Eye (tissue), 1 donor: ENCODE measurements at regions not wholly inside any gene's neighbourhood (a gene's known extent, or its start where the extent isn't known, plus 50 kb on each side); places are given as distances from the start of the nearest gene placed in this dataset.
A peak's percentile ranks its signal among the peaks of the same experiment; 100 is the strongest.

Source experiments
- DNase-seq: peaks from one replicate; pipeline ENCODE4 v3.0.0-alpha.2; 2015

DNA sequence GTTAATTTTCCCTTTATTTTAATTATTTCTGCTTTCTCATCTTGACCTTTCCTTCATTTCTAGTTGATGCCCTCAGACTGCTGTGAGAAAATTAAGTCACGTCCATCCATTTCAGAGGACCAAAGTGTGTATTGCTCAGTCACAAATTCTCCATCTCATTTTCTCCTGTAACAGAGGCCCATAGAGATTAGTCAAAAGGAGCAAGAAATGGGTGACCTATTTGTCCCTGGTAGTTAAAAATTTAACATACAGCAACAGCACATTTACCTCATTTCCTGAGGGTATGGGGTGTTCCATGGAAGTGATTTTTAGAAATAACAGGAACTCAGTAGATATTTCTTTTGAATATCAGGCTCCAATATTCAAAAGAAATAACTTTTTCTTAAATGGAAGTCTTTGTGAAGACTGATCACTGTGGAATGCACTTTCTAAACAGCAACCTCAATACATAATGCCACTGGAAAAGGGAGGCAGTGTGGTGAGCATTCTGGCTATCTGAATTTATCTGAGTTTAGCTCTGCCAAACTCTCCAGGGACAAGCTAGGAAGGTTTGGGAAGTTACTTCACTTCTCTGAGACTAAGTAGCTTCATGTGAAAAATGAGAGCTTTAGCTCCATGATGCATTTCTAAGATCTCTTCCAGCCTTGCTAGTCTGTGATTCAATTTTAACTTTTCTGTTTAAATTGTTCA is 808.2 kb downstream of the SQOR start:
- DNase-seq, result no peak

DNA sequence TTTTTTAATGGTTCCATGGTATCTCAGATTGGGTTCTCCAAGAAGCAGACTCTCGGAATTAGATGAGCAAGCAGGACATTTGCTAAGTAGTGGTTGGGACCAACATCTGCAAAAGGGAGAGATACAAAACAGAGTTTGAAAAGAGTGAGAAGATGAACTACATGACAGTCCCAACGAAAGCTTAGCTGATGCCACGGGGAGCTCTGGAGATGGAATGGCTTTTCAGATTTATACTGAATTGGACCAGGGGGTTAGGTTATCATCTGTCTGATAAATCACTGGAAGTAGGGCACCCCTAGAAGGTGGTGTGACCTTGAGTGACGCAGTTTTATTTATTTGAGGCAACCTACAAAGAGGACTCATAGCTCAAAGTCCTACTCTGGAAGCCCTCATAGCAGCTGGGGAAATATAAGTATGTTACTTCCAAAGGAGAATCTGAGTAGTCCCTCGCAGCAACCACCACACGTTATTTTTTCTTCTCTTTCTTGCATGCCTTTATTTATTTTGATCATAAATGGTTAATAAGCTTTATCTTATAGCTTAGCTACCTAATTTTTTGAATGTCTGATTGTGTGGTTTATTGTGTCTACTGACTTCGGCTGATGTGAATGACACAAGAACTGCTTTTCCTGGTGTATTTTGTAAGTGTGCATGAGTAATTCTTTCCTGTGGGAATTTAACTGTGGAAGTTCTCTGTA is 815.4 kb downstream of the SQOR start:
- DNase-seq, result no peak

DNA sequence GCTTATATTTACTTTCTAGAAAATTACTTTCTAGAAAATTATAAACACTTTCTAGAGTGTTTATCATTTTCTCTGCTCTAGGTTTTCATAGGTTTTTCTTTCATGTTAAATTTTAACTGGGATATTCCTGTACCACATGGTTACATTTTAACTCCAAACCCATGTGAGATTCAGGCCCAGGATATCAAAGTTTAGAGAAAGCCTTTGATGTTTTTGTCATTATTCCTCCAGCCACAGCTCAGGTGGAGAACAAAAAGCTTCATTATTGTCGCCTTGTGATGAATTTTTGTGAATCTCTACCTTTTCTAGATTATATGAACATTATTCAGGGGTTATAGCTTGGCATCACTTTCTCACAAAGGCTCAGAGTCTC is 816.0 kb downstream of the SQOR start:
- DNase-seq, result no peak

DNA sequence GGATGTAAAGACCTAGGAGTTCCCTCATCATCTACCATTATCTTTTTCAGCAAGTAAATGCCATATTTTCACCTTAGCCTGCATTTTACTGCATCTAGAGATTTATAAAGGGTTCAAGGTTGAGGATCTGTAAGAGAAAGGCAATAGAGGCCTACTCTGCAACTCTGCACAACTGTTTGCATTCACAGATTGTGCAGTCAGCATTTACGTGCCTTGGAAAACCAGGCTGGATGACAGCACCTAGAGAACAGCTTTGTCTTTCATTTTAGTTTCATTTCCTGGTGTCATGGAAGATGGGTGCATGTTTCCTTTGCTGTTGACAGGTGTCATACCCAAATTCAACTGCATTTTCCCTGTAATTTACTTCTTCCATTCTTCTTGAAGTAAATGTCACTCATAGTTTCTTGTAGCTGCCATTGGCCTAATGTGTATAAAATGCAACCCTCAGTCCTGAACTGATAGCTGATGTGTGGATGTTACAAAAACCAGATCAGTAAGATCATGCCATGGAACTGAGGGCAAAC is 817.5 kb downstream of the SQOR start:
- no peak for DNase-seq

DNA sequence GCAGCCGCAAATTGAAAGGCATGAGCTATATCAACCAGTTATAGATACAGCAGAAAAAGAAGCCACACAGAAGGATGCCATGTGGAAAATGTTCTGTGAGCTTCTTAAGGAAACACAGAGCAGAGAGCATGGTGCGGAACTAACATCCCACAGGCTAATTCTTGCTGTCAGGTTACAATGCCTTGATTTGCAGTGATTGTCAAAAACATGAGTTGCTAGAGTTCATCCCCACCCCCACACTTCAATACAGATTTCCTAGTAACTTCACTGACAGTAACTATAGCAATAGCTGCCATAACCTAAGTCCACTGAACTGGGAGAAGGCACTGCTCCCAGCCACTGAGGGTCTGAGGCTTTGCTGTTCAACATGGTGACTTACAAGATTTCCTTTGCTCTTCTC is 821.6 kb downstream of the SQOR start:
- DNase-seq, result peak; percentile 86

DNA sequence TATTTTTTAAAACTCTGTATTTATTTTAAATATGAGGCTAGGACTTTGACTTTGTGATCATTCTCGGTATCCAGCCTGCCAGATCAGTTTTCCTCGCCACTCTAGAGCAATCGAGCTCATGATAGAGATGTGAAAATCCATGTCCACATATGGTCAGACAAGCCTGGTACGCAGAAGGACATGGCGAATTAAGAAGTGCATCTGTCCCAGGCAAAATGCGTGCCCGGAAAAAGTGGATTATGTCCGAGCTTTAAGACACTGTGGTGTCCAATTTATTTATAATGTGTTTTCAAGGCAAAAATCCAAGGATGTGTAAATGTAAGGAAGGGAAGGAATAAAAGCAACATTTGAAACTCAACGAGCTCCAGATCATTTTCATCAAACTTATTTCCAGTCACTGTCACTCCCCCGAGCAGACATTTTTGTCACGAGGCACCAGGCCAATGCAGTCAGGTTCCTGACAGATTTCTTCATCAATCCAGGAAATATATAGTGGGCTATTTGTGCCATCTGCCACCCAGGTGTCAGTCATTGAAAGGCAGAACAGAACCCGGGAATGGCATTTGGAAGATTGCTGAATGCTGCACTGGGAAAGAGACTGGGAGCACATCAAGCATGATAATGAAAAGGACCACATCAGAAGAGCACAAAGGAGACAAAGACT is 825.7 kb downstream of the SQOR start:
- no peak for DNase-seq

DNA sequence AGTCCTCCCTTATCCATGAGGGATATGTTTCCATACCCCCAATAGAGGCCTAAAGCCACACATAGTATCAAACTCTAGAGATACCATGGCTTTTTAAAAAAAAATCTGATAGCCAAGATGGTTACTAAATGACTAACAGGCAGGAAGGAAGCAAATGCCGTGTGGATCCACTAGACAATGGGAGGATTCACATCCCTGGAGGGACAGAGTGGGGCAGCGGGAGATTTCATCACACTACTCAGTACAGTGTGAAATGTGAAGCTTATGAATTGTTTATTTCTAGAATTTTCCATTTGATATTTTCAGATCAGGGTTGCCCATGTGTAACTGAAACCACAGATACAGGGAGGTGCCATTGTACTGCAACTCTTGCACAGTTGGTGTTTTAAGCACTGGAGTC is 826.6 kb downstream of the SQOR start:
- no peak for DNase-seq

DNA sequence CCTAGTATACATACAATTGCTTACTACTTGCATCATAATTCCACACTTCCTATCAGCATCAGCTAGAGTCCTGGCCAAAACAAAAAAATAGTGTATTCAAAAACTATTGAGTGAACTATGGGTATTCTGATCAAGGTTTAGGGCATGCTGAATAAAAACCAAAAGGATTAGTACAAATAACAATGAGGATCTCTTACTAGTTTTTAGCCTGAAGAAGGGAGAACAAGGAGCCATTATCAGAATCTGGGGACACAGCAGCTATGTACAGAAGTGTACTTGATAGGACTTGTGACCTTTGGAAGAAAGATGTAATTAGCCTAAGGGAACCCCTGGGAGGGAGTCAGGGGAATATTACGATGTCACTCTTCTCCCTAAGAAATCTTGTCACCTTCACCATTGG is 832.2 kb downstream of the SQOR start:
- DNase-seq, result no peak

DNA sequence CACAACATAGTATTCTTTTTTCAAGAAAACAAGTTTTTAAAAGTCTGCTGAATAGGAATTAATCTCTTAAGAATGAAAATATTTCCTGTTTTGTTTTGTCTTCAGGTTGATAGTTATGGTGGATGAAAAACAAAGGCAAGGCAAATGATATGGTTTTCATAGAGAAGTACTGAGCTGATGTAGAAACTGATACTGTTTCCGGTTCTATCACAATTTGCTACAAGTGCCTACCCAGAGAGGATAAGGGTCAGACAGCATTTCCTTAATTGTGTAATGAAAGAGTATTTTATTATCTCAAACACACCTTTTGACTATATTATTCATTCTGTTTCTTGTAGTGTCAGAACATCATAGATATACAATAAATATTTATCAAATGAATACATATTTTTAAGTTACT is 836.3 kb downstream of the SQOR start:
- DNase-seq, result no peak

DNA sequence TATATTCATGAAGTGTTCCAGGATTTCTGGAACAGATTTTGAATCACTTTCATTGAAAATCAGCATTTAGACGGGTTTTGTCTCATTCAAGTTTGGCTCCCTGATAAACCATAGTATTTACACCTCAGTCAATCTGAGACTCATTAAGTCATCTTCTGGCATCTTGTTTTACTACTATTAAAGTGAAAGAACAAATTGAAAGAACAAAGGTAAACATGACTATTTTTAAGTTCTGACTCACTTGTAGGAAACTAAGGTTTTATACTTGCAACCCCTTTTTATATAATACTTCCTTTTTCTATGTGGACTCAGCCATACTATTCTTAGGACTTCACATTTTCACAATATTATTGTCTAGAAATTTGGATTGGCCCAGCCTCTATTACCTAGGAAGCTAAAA is 854.4 kb downstream of the SQOR start:
- DNase-seq, result no peak

DNA sequence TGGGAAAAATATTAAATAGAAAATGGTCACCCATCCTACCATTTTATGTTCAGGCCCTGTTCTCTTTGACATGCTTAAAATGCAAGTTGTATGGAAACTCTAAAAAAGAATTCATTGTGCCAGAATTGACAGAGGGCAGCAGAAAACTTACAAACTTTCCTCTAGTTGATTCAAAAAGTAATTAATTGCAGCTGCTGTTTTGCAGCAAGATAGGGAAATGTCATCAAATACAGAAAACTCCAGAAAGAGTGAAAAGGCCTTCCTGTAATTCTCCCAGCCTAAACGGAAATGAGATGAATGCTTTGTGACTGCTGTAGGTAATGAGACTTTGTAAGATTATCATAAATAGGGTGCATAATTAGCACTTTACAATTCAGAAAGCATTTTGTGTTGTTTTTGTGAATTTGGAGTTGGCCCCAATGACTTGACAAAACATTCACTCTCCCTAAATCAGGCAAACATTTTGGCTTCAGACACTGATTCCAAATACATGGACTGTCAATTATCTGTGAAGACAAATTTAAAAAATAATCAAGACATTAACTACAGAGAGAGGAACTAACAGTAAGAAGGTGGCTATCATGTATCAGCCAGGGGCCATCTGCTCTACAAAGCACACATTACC is 861.8 kb downstream of the SQOR start:
- no peak for DNase-seq

DNA sequence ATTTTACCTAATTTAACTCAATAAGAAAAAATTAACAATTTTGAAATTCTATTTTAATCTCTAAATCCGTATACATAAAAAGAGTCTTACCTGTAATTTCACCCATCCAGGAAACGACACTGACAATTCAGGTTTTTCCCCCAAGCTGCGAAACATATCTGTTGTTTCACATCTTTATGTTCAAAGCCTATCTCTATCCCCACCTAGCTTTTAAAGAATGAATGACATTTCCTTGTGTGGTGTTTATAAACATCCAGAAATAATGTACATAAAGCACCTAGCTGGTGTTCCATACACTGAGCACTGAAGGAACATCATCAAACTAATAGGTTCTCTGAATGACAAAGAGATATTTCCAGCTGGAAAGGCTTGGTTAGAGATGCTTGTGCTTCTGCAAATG is 867.8 kb downstream of the SQOR start:
- DNase-seq, result peak; percentile 5

DNA sequence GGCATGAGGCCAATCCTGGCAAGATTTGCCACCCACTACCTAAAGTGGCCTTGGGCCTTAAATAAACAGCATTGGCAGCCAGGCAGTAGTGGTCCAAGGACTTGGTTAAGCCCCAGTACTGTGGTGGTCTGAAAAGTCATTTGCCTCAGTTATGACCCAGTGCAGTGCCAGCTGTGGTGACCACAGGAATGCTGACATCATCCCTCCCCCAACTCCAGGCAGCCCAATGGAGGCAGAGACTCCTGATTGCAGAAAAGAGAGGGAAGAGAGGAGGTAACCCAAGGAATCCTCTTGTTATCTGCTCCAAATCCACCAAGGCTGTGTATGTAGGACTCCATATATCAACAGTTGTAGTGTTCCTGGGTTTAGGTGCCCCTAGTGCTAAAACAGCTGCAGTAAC is 883.6 kb downstream of the SQOR start:
- DNase-seq, result no peak

DNA sequence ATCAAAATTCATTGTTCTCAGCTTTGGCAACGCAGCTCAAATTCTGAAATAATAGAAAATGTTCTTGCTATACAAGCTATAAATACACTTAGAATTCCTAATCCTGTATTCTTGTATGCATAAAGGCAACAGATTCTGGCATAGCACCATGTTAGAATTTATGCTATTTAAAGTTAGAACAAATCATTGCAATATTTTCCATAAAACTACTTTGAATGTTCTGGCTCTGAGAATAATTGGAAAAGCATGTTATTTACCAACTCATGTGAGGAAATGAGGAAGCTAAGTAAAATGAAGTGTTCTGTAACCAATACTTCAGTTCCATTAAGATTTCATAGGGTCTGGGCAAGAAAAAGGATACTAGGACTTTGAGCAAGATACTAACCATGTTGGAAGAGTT is 888.9 kb downstream of the SQOR start:
- peak; percentile 27 for DNase-seq

DNA sequence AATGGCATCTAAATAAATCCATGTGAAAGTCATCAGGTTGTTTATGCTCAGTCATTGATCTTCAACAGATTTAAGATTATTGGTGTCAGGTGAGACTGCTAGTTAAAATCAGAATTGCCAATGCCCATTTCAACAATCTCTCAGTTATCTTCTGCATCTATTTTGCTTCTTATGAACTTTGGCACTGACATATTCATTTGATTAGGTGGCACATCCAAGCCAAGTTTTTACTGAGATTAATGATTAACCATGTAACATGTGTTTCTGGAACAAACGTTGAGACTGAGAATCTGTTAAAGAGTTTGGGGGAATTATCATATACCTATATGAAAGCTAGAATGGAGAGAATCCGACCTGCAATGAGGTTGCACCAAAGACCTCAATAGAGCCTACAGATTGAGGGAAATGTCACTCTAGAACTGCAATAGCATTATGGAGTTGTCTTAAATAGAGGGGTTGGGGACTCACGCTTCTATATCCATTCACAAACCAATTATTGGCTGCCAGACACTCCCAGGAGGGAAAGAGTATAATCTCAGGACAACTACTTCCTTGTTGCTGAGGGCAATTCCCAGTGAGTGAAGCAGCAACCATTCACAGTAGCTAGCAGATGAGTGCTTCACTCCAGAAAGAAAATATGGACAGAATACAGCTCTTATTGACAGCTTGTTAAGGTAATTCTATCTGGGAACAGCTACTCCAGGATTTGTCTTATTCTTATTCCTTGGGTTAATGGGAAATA is 891.3 kb downstream of the SQOR start:
- DNase-seq, result no peak

DNA sequence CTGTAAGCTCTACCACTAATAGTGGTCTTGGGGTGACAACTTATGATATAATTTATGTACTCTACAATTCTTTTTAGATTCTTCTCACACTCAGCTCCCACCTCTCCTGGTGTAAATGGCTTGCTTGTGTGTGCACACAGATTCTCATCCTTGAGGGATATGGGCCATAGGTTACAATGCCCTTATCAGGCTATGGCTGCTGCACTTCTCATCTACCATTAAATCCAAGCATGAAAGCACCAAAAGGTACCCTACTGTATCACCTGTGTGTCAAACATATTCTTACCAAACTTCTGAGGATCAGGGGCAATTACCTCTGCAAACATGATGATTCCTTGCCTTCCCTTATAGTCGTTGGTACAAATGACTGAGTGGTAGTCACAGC is 891.9 kb downstream of the SQOR start:
- DNase-seq, result no peak

DNA sequence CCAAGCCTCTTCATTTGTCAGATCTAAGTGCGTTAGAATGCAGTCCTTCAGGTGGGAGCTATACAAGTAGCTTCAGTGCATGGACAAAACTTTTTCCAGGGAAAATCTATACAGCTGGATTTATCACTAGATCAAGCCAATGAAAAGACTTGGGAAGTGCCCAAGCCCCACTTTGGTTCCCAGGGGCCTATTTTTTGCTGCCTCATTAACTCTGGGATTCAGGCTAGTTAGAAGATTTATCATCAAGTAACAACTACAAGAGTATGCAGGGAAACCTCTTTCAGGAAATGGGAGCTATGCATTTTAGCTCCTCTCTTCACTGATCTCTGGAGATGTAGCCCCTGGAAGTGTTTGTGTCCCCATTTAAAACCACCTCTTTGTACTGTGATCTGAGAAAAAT is 908.8 kb downstream of the SQOR start:
- peak; percentile 28 for DNase-seq

DNA sequence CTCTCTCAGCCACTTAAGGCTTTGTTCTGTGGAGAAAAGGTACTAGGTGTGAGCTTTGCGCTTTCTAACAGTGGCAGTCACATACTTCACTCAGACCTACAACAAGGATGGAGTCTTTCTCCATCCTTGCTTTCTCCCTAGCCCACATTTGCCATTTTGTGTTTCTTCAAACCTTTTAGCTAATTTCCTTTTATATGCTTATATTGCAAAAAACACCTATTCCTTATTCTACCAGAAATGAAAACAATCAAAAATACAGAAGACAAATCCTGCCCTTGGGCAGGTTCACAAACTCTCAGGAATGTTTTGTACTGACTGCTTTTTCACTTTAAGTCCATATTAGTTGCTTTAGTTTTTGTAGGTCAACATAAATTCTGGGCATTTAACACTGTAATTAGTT is 914.2 kb downstream of the SQOR start:
- DNase-seq, result no peak

DNA sequence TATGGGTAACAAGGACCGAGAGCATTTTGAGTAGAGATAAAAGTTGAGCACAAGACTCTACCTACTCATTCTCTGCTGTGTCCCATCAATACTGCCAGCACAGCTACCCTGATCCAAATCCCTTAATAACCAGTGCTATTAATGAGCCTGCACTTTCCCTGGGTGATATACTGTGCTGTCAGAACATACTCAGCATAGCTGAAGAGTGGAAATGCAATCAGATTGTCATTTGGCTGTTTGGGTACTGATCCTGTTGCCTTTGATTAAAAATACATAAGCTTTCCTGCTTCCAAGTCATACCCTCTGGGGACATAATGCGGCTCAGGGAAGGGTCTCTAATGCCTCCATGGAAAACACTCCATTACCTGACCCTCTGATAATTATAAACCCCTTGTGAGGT is 917.5 kb downstream of the SQOR start:
- peak; percentile 59 for DNase-seq

DNA sequence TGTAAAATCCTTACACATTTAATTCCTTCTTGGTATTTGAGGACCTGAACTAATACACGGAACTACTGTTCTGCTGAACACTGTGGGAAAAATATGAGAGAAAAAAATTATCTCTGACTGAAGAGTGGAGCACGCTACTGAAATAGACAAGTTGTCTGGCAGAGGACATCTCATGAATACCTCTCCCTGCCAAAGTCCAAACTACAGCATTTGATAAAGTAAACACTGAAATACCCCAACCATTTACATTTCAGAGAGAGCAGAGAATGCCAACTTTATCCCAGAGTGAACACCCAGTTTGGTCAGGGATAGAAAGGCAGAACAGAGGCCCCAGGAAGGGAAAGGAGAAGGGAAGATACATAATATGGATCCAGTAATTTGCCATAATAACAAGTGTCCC is 920.7 kb downstream of the SQOR start:
- no peak for DNase-seq

DNA sequence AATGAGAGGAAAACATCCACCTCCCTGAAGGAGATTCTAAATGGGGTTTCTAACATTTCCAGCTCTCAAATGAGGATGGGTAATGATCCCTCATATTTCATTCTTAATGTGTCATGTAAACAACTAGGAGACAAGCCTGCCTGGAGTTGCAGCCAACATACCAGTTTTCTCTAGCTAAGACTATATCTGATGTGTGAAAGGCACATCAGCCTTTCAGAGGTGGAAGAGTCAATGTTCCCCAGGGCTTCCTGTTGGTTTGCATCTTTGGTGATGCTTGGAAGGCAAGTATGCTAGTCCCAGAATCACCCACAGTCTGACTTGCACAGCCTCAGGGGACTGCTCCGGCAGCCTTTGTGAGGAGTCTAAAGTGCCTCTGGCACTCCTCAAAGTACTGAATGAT is 921.2 kb downstream of the SQOR start:
- peak; percentile 29 for DNase-seq

DNA sequence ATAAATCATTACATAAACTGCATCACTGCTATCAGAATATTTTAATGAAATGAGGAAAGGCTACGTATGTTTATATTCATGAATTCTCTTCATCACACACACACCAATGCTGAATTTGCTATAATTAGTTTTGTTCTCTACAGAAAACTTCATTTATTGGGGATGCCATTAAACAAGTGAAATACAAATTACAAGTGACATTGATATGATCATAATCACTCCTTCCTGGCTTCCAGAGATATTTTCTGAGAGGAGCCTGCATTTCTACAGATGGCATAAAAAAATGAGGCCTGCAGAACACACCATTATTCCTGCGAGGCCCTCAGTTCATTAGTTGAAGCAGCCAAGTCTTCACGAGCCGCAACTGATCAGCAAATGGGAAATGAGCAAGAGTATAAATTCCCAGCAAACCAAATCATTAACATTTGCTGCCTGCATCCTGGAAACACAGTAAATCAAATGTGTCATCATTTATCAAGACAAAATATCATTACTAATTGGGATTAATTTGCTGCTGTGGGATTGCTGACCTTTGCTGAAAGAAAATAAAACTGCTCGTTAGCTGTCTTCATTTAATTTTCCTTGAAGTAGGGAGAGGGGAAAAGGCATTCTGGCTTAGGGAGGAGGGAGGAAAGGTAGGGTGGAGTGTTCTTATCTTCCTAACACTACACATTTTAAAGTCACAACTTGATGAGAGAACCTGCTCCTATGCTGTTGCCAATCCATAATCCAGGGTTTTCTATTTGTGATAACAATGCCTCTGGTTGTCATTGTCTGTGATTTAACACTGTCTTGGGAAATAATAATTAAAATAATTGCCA is 921.9 kb downstream of the SQOR start:
- no peak for DNase-seq
